Left ventricle myocardium inferior (tissue), 1 donor: ENCODE measurements at regions not wholly inside any gene's neighbourhood (a gene's known extent, or its start where the extent isn't known, plus 50 kb on each side); places are given as distances from the start of the nearest gene placed in this dataset.

Experiments used
- DNase-seq: peaks from one replicate; pipeline ENCODE4 v3.0.0-alpha.2; 2020
- H3K27ac ChIP-seq: fragments of 200-600 bp; replicated peaks from 2 replicates; pipeline ENCODE4 v1.8.0; 2021
- H3K27me3 ChIP-seq: fragments of 200-600 bp; 2 replicates; pipeline ENCODE4 v1.8.0; 2021; ENCODE audit warnings: low read depth
- H3K36me3 ChIP-seq: fragments of 200-600 bp; 2 replicates; pipeline ENCODE4 v1.8.0; 2021
- H3K4me1 ChIP-seq: fragments of 200-600 bp; 2 replicates; pipeline ENCODE4 v1.8.0; 2021
- H3K4me3 ChIP-seq: fragments of 200-600 bp; 2 replicates; pipeline ENCODE4 v1.8.0; 2021; ENCODE audit warnings: mild to moderate bottlenecking, moderate library complexity
- H3K9me3 ChIP-seq: fragments of 200-600 bp; replicated peaks from 2 replicates; pipeline ENCODE4 v1.8.0; 2021
- CTCF ChIP-seq: fragments of 200-600 bp; IDR thresholded peaks from 2 replicates; pipeline ENCODE4 v1.8.0; 2021; ENCODE audit warnings: antibody characterized with exemption, mild to moderate bottlenecking, borderline replicate concordance
- intact Hi-C: fragments of 100-400 bp; cut with micrococcal nuclease; formaldehyde crosslinking; loops from one replicate; pipeline ENCODE4 v1.11.0; 2022
- donor health status: DM: no; HTN: yes; CAD: no; lungs with severe emphysema.

- no peaks in the 10 kb centered on the region for H3K9me3 ChIP-seq
- no peaks in the 10 kb centered on the region for H3K27me3 ChIP-seq
- no peak for TF ChIP-seq CTCF
- intact Hi-C loops: no loop called here
- H3K27ac ChIP-seq: no peak overlapping the region
- no peak overlapping the region for H3K4me3 ChIP-seq
- H3K36me3 ChIP-seq: no peaks in the 10 kb centered on the region
- DNase-seq: no peak
- H3K4me1 ChIP-seq: no peaks in the 10 kb centered on the region
Measured at GRCh38 chr11:91810871-91811270, 413.7 kb upstream of the FAT3 start.

DNA sequence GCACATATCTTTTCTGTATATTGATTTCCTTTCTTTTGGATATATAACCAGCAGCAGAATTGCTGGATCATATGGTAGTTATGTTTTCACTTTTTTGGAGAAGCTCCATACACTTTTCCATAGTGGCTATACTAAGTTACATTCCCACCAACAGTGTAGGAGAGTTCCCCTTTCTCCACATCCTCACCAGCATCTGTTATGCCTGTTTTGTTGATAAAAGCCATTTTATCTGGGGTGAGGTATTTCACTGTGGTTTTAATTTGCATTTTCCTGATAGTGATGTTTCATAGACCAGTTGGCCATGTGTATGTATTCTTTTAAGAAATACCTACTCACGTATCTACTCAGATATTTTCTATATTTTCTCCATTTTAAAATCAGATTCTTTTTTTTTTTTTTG lies 419.3 kb upstream of the FAT3 start:
- Histone ChIP-seq H3K9me3 (no peaks in the 10 kb centered on the region), H3K36me3 (no peaks in the 10 kb centered on the region), H3K27ac (no peak overlapping the region), H3K27me3 (no peaks in the 10 kb centered on the region), H3K4me1 (no peaks in the 10 kb centered on the region), H3K4me3 (no peak overlapping the region)
- no peak for DNase-seq
- intact Hi-C loops: no loop called here
- no peak for TF ChIP-seq CTCF

GRCh38 chr11:91804042-91804441 lies 420.6 kb upstream of the FAT3 start:
- intact Hi-C loops: no loop called here

DNA sequence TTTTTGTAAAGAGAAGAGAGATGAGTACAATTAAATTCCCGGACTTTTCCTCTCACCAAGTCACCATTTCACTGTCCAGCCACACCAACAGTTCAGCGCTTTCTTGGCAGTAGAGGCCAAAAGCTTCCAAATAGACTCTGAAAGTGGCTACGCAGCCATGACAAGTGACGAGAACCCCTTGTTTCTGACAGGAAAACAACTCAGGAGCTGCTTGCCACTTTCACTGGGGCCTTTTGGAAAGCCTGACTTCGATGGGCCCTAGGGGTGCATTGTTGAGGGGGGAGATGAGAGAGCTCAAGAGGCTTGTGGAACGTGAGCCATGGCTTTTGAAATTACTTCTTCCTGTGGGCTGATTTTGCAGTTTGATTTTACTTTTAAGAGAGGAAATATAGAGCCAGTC lies 422.1 kb upstream of the FAT3 start:
- intact Hi-C loops: no loop called here
- Histone ChIP-seq H3K4me3 (no peak overlapping the region), H3K4me1 (no peaks in the 10 kb centered on the region)

More at GRCh38 chr11:91804042-91804441, 420.6 kb upstream of the FAT3 start:
- TF ChIP-seq CTCF: no peak
- Histone ChIP-seq H3K9me3 (no peaks in the 10 kb centered on the region), H3K36me3 (no peaks in the 10 kb centered on the region), H3K4me3 (no peak overlapping the region), H3K27ac (no peak overlapping the region), H3K4me1 (no peaks in the 10 kb centered on the region), H3K27me3 (no peaks in the 10 kb centered on the region)
- DNase-seq: no peak

DNA sequence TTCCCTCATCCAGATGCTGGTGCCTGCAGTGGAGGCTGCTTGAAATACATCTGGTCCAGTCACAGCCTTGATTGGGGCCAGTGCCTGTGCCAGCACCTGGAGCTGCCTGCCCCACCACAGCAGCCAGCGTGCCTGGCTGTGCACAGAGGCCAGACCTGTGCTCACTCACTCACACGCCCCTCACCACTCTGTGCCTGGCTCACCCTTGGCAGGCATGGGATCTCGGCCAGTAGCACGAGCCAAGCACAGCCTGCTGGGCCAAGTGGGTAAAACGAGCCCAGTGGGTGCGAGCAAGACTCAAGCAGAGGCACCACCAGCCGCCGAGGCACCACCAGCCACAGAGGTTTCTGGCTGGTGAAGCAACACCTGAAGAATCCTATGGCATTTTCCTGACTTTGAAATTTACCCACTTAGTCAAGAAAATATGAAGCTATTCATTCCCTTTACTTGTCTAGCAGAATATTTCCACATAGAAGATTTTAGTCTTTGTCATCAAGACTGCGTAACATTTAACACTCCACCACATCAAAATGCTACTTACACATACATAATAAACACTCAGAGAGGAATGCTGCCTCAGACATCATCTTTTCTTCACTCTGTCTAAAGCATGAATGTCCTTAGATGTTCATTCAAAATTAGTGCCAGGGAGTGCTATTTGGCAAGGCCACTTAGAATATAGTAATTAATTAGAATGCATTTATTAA lies 424.3 kb upstream of the FAT3 start:
- no peak overlapping the region for H3K27ac ChIP-seq
- no peaks in the 10 kb centered on the region for H3K9me3 ChIP-seq
- no peak for TF ChIP-seq CTCF
- H3K4me1 ChIP-seq: no peaks in the 10 kb centered on the region
- H3K27me3 ChIP-seq: no peaks in the 10 kb centered on the region
- intact Hi-C loops: no loop called here
- H3K36me3 ChIP-seq: no peaks in the 10 kb centered on the region
- DNase-seq: no peak
- no peak overlapping the region for H3K4me3 ChIP-seq

More for the DNA sequence above, 422.1 kb upstream of the FAT3 start:
- no peak overlapping the region for H3K27ac ChIP-seq
- no peak for TF ChIP-seq CTCF
- H3K36me3 ChIP-seq: no peaks in the 10 kb centered on the region
- no peaks in the 10 kb centered on the region for H3K9me3 ChIP-seq
- DNase-seq: no peak
- no peaks in the 10 kb centered on the region for H3K27me3 ChIP-seq

DNA sequence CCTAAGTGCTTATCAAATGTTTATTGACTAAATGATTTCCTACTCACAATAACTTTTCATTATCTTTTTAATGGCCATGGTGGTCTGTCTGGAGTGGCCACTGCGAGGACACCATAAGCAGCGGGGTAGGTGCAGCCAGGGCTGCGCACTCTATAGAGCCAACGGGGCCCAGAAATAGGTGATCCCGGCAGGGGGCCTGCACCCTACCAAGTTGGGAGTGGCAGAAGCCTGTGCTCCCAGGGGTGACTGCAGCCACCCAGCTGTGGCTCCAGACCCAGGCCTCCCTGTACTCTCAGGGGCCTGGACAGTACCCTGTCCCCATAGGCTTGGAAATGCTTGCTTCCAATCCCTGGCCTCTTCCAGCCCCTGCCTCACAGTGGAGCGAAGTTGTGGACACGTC lies 426.4 kb upstream of the FAT3 start:
- H3K27ac ChIP-seq: no peak overlapping the region
- H3K36me3 ChIP-seq: no peaks in the 10 kb centered on the region
- intact Hi-C loops: no loop called here
- DNase-seq: no peak
- no peak overlapping the region for H3K4me3 ChIP-seq
- H3K9me3 ChIP-seq: no peaks in the 10 kb centered on the region
- no peak for TF ChIP-seq CTCF
- no peaks in the 10 kb centered on the region for H3K27me3 ChIP-seq
- H3K4me1 ChIP-seq: no peaks in the 10 kb centered on the region
